Tongue (tissue), 1 donor: ENCODE measurements at regions not wholly inside any gene's neighbourhood (a gene's known extent, or its start where the extent isn't known, plus 50 kb on each side); places are given as distances from the start of the nearest gene placed in this dataset.

Experiments
- DNase-seq: peaks from one replicate; pipeline ENCODE4 v3.0.0-alpha.2; 2015

GRCh38 chr13:40148101-40148500 lies 492.6 kb downstream of the COG6 start:
- DNase-seq: no peak

GRCh38 chr13:40148742-40149141 lies 493.3 kb downstream of the COG6 start:
- DNase-seq: no peak

- peak; percentile 43 for DNase-seq
These were observed 494.3 kb downstream of the COG6 start for GRCh38 chr13:40149611-40150274.

- no peak for DNase-seq
These were observed 496.2 kb downstream of the COG6 start for GRCh38 chr13:40151673-40152072.

- DNase-seq: no peak
These were observed 496.7 kb downstream of the COG6 start for GRCh38 chr13:40152145-40152544.

GRCh38 chr13:40152922-40153321 lies 497.5 kb downstream of the COG6 start:
- DNase-seq: no peak

GRCh38 chr13:40153516-40153915 lies 498.1 kb downstream of the COG6 start:
- no peak for DNase-seq

- no peak for DNase-seq
These were observed 499.7 kb downstream of the COG6 start for GRCh38 chr13:40155201-40155600.

GRCh38 chr13:40158218-40158617 lies 502.8 kb downstream of the COG6 start:
- DNase-seq: no peak

GRCh38 chr13:40158757-40159156 lies 503.3 kb downstream of the COG6 start:
- no peak for DNase-seq

- DNase-seq: no peak
These were observed 504.3 kb downstream of the COG6 start for GRCh38 chr13:40159736-40160135.

GRCh38 chr13:40160618-40161350 lies 505.3 kb downstream of the COG6 start:
- DNase-seq: no peak

- no peak for DNase-seq
These were observed 505.1 kb downstream of the FOXO1 start for GRCh38 chr13:40161351-40161810.

- peak; percentile 71 for DNase-seq
These were observed 504.5 kb downstream of the FOXO1 start for GRCh38 chr13:40161931-40162330.

- peak; percentile 65 for DNase-seq
These were observed 503.1 kb downstream of the FOXO1 start for GRCh38 chr13:40163066-40164000.

- no peak for DNase-seq
These were observed 502.3 kb downstream of the FOXO1 start for GRCh38 chr13:40164133-40164532.

GRCh38 chr13:40165316-40165932 lies 501.0 kb downstream of the FOXO1 start:
- DNase-seq: no peak

- DNase-seq: no peak
These were observed 499.1 kb downstream of the FOXO1 start for GRCh38 chr13:40167327-40167726.

GRCh38 chr13:40168425-40169166 lies 497.8 kb downstream of the FOXO1 start:
- no peak for DNase-seq

- DNase-seq: no peak
These were observed 497.0 kb downstream of the FOXO1 start for GRCh38 chr13:40169476-40169875.

GRCh38 chr13:40170091-40170490 lies 496.4 kb downstream of the FOXO1 start:
- DNase-seq: no peak

- DNase-seq: no peak
These were observed 495.5 kb downstream of the FOXO1 start for GRCh38 chr13:40170982-40171381.
